ENCODE measurements at regions not wholly inside any gene's neighbourhood (a gene's known extent, or its start where the extent isn't known, plus 50 kb on each side); places are given as distances from the start of the nearest gene placed in this dataset.

- ATAC-seq = no peak
- TF ChIP-seq ZNF565 (CRISPR knock-in tag; conservative IDR thresholded peaks at IDR 0.05; ENCODE audit: low read depth) (no peak), ISL1 (CRISPR knock-in tag; IDR thresholded peaks at IDR 0.05) (no peak), ZNF8 (CRISPR knock-in tag; IDR thresholded peaks at IDR 0.05) (no peak), TOX (CRISPR knock-in tag; IDR thresholded peaks at IDR 0.05; ENCODE audit: borderline replicate concordance) (no peak), OSR1 (CRISPR knock-in tag; IDR thresholded peaks at IDR 0.05) (no peak), GLIS3 (CRISPR knock-in tag; IDR thresholded peaks at IDR 0.05) (no peak), ZC3H10 (CRISPR knock-in tag; IDR thresholded peaks at IDR 0.05) (no peak)
Measured at GRCh38 chr1:168917309-168917708, 188.3 kb upstream of the DPT start.

- ATAC-seq = no peak
- TF ChIP-seq ZFP3 (CRISPR knock-in tag; IDR thresholded peaks at IDR 0.05) (no peak), TSHZ2 (CRISPR knock-in tag; IDR thresholded peaks at IDR 0.05) (no peak), ARNTL (CRISPR knock-in tag; IDR thresholded peaks at IDR 0.05; ENCODE audit: borderline replicate concordance, low read depth) (no peak), TCF4 (CRISPR knock-in tag; IDR thresholded peaks at IDR 0.05; ENCODE audit: borderline replicate concordance) (no peak), CREB5 (CRISPR knock-in tag; IDR thresholded peaks at IDR 0.05; ENCODE audit: low read depth) (no peak), GLIS3 (CRISPR knock-in tag; IDR thresholded peaks at IDR 0.05) (no peak), SNAI2 (CRISPR knock-in tag; IDR thresholded peaks at IDR 0.05) (no peak), BACH2 (CRISPR knock-in tag; IDR thresholded peaks at IDR 0.05; ENCODE audit: borderline replicate concordance) (no peak), CSDC2 (CRISPR knock-in tag; IDR thresholded peaks at IDR 0.05) (no peak), TOX (CRISPR knock-in tag; IDR thresholded peaks at IDR 0.05; ENCODE audit: borderline replicate concordance) (no peak), CSRNP3 (CRISPR knock-in tag; IDR thresholded peaks at IDR 0.05) (no peak), PATZ1 (CRISPR knock-in tag; IDR thresholded peaks at IDR 0.05; ENCODE audit: borderline replicate concordance) (no peak), OSR1 (CRISPR knock-in tag; IDR thresholded peaks at IDR 0.05) (no peak), ESRRG (CRISPR knock-in tag; IDR thresholded peaks at IDR 0.05) (no peak)
Measured at GRCh38 chr1:168917796-168918195, 188.7 kb upstream of the ATP1B1 start.

GRCh38 chr1:168918860-168919741 is 187.4 kb upstream of the ATP1B1 start:
- TF ChIP-seq ZFP3 (CRISPR knock-in tag; IDR thresholded peaks at IDR 0.05) = no peak
- no peak for TF ChIP-seq BACH2 (CRISPR knock-in tag; IDR thresholded peaks at IDR 0.05; ENCODE audit: borderline replicate concordance)
- ATAC-seq = no peak

GRCh38 chr1:168920456-168921094 is 185.9 kb upstream of the ATP1B1 start:
- no peak for ATAC-seq
- TF ChIP-seq GLIS3 (CRISPR knock-in tag; IDR thresholded peaks at IDR 0.05) (no peak), TCF4 (CRISPR knock-in tag; IDR thresholded peaks at IDR 0.05; ENCODE audit: borderline replicate concordance) (no peak), CSDC2 (CRISPR knock-in tag; IDR thresholded peaks at IDR 0.05) (no peak), ZNF565 (CRISPR knock-in tag; conservative IDR thresholded peaks at IDR 0.05; ENCODE audit: low read depth) (no peak), POU6F1 (CRISPR knock-in tag; IDR thresholded peaks at IDR 0.05; ENCODE audit: borderline replicate concordance, low read depth) (no peak), OSR1 (CRISPR knock-in tag; IDR thresholded peaks at IDR 0.05) (no peak), CREB5 (CRISPR knock-in tag; IDR thresholded peaks at IDR 0.05; ENCODE audit: low read depth) (no peak), RARB (CRISPR knock-in tag; IDR thresholded peaks at IDR 0.05) (no peak)
